ENCODE measurements at regions not wholly inside any gene's neighbourhood (a gene's known extent, or its start where the extent isn't known, plus 50 kb on each side); places are given as distances from the start of the nearest gene placed in this dataset.
A peak's percentile ranks its signal among the peaks of the same experiment; 100 is the strongest.

GRCh38 chr17:5785867-5786509 lies 201.7 kb upstream of the NLRP1 start:
- TF ChIP-seq CTCF (IDR thresholded peaks at IDR 0.05; ENCODE audit: low read depth, low read length), result no peak
- Histone ChIP-seq H3K4me1 (no peaks in the 10 kb centered on the region), H3K36me3 (no peaks in the 10 kb centered on the region), H3K4me3 (ENCODE audit: low read depth, low read length) (no peak overlapping the region), H3K9me3 (no peaks in the 10 kb centered on the region), H3K27me3 (no peaks in the 10 kb centered on the region)
- DNase-seq, result no peak

GRCh38 chr17:5786510-5786875 lies 202.2 kb upstream of the NLRP1 start:
- no peak for TF ChIP-seq CTCF (IDR thresholded peaks at IDR 0.05; ENCODE audit: low read depth, low read length)
- Histone ChIP-seq H3K4me1 (no peaks in the 10 kb centered on the region), H3K4me3 (ENCODE audit: low read depth, low read length) (no peak overlapping the region), H3K9me3 (no peaks in the 10 kb centered on the region), H3K36me3 (no peaks in the 10 kb centered on the region), H3K27me3 (no peaks in the 10 kb centered on the region)
- no peak for DNase-seq

- no peaks in the 10 kb centered on the region for H3K4me1 ChIP-seq
- TF ChIP-seq CTCF (IDR thresholded peaks at IDR 0.05; ENCODE audit: low read depth, low read length), result no peak
- H3K27me3 ChIP-seq, result no peaks in the 10 kb centered on the region
- DNase-seq, result no peak
- H3K4me3 ChIP-seq (ENCODE audit: low read depth, low read length), result no peak overlapping the region
- no peaks in the 10 kb centered on the region for H3K36me3 ChIP-seq
- no peaks in the 10 kb centered on the region for H3K9me3 ChIP-seq
Measured at GRCh38 chr17:5788266-5788900, 204.1 kb upstream of the NLRP1 start.

- Histone ChIP-seq H3K4me1 (no peaks in the 10 kb centered on the region), H3K9me3 (no peaks in the 10 kb centered on the region), H3K4me3 (ENCODE audit: low read depth, low read length) (no peak overlapping the region), H3K27me3 (no peaks in the 10 kb centered on the region), H3K36me3 (no peaks in the 10 kb centered on the region)
- DNase-seq, result no peak
- no peak for TF ChIP-seq CTCF (IDR thresholded peaks at IDR 0.05; ENCODE audit: low read depth, low read length)
Measured at GRCh38 chr17:5789528-5789927, 205.2 kb upstream of the NLRP1 start.

GRCh38 chr17:5793157-5793556 lies 208.8 kb upstream of the NLRP1 start:
- Histone ChIP-seq H3K4me1 (no peaks in the 10 kb centered on the region), H3K27me3 (no peaks in the 10 kb centered on the region), H3K4me3 (ENCODE audit: low read depth, low read length) (no peak overlapping the region), H3K36me3 (no peaks in the 10 kb centered on the region), H3K9me3 (no peaks in the 10 kb centered on the region)
- TF ChIP-seq CTCF (IDR thresholded peaks at IDR 0.05; ENCODE audit: low read depth, low read length), result peak; percentile 19; the same call in 1 of the 2 replicates
- DNase-seq, result no peak

- Histone ChIP-seq H3K27me3 (no peaks in the 10 kb centered on the region), H3K4me1 (no peaks in the 10 kb centered on the region), H3K9me3 (no peaks in the 10 kb centered on the region), H3K4me3 (ENCODE audit: low read depth, low read length) (no peak overlapping the region), H3K36me3 (no peaks in the 10 kb centered on the region)
- no peak for DNase-seq
- no peak for TF ChIP-seq CTCF (IDR thresholded peaks at IDR 0.05; ENCODE audit: low read depth, low read length)
Measured at GRCh38 chr17:5793899-5794298, 209.6 kb upstream of the NLRP1 start.
